HG03097 (cell line): ENCODE measurements at regions not wholly inside any gene's neighbourhood (a gene's known extent, or its start where the extent isn't known, plus 50 kb on each side); places are given as distances from the start of the nearest gene placed in this dataset.

Source experiments
- ATAC-seq: cut with Tn5 transposase; IDR thresholded peaks from one replicate; pipeline ENCODE4 v1.9.1; 2021; ENCODE audit not compliant: unreplicated experiment, low FRiP score

DNA sequence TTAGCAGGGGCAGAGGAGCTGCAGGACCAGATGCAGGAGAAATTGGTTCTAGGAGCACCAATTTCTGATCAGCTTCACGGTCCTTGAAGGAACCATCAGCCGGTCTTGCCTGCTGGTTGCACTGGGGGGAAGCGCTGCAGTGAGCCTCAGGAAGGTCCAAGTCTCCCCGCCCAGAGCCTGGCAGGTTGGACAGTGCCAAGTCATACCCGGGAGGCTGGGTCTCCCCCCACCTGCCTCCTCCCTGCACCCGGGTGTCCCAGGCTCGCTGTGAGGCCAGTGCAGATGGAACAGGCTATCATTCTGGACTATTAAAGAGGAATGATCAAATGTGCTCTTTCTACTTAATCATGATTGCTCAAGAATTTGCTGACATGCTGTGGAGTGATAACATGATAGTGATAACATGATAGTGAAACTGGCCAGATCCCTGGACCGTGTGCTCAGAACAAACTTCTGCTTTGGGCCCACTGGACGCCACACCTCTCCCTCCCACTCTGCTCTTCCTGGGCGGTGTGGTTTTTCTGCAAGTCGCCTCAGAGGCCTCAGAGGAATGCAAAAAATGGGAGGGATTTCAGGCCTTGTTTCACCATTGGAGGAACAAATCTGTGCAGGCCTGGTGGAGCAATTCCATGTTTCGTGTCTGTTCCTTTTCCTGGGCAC, 236.0 kb downstream of the IRF8 start:
- no peak for ATAC-seq

DNA sequence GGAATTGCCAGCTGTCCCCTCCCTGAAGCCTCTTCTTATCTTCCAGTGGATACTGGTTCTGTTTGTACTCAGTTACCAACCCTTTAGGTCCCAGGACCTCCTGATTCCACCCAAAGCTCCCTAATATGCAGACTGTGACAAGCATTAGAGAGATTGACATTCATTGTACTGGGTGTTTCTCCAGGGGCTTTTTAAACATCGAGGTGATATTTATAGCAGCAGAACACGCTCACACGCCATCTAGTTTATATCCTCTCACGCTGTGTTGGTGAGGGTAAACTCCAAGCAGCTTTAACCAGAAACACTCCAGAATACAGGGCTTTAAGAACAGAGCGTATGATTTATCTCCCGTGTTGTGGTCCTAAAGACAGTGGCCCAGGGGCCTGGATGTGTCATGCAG, 238.4 kb downstream of the IRF8 start:
- no peak for ATAC-seq

- no peak for ATAC-seq
These were observed 239.4 kb downstream of the IRF8 start for GRCh38 chr16:86138121-86139085.

DNA sequence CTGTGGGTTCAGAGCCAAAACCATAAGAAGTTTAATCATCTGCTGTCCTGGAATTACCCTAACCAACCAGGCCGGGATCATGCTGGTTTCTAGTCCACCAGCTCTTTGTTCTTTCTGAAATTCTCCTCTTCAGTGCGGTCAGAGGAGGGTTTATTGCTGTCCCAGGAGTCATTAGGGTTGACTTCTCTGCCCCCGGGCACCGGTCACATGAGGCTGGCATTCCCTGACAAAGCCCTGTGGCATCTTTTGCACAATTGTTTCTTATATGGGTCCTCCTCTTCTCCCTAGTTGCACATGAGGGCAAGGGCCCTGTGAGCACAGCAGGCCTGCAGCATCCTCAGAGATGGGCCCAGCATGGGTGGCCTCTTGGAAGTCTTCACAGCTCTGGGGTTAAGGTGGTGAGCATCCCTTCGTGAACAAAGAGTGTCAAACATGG, 243.9 kb downstream of the IRF8 start:
- no peak for ATAC-seq

- ATAC-seq = no peak
These were observed 244.7 kb downstream of the IRF8 start for GRCh38 chr16:86143666-86144065.

DNA sequence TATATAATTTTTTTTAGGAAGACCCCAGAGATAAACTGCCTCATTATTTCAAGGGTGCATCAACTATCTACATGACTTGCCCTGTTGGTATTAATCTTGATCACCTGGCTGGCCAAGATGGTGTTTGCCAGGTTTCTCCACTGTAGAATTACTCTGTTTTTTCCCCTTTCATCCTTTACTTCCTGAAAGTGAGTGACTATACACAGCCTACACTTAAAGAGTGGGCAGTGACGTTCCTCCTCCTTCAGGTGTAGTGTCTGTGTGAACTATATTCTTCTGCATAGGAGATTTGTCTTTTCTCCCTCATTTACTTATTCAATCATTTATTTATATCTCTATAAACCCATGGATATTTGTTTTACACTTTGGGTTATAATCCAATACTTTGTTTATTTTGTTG, 246.7 kb downstream of the IRF8 start:
- ATAC-seq = no peak

- no peak for ATAC-seq
These were observed 251.8 kb downstream of the IRF8 start for GRCh38 chr16:86150641-86151238.

DNA sequence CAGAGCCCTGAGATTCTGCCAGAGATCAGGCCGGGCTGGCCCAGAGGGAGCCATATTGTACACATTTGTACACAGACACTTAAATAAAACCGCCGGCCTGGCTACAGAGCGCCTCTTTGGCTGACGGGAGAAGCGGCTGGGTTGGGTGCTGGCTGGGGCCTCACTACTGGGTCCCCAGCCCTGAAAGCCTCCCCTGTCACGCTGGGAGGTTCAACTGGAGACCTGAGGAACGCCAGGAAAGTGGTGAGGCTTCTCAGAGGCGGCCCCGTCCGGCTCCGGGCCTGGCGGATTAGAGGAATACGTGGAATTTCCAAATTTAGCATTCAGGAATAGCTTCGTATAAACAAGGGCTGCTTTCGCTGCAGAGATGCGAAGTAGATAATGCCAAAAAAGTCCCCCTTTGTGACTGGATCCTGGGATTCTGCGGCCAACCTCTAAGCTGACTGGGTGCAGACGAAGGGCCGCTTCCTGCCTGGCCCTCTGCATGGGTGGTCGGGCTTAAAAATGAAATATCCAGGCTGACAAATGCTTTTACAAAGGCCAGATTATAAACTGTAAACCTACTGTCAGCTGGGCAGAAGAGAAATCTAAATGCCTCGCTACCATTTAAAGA, 252.4 kb downstream of the IRF8 start:
- no peak for ATAC-seq

- ATAC-seq = no peak
These were observed 257.2 kb downstream of the IRF8 start for GRCh38 chr16:86156155-86156554.

GRCh38 chr16:86157616-86158247, 258.8 kb downstream of the IRF8 start:
- ATAC-seq = no peak

DNA sequence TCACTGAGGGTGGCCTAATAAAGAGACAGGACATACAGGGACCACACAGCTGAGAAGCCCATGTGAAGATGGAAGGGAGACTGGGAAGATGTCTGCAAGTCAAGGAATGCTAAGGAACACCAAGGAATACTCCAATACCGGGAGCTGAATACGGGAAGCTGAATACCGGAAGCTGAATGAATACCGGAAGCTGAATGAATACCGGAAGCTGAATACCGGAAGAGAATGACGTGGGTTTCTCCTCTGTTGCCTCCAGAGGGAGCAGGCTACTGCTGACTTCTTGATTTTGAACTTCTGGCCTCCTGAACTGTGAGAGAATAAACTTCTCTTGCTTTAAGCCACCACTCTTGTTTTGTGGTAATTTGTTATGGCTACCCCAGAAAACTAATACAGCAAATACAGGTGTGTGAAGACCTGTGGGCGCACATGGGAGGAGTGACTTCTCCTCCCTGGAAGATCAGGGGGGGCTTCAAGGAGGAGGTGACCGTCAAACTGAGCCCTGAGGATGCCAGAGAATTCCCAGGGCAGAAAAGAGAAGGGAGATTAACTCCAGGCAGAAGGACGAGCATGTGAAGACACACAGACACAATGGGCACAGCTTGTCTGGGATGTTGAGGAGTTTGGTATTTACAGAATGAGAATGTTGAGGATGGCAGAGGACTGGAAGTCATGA, 259.9 kb downstream of the IRF8 start:
- no peak for ATAC-seq

DNA sequence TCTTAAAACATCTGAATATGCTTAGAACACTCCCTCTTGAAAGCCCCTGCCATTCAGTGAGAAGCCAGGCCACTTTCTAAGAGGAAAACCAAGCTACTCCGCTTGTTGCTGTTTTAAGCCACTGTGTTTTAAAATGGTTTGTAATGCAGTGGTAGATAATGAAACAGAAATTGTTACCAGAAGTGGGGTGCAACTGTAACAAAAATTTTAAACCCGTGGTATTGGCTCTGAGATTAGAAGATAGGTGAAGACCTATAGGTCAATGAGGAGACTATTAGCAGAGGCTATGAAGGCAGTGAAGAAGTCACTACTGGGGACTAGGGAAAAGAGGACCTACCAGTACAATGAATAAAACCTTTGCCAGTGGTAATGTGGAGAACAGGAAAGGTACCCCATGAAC, 266.5 kb downstream of the IRF8 start:
- no peak for ATAC-seq

GRCh38 chr16:86166414-86166813, 267.5 kb downstream of the IRF8 start:
- ATAC-seq = no peak

- no peak for ATAC-seq
These were observed 268.1 kb downstream of the IRF8 start for GRCh38 chr16:86167061-86167460.

DNA sequence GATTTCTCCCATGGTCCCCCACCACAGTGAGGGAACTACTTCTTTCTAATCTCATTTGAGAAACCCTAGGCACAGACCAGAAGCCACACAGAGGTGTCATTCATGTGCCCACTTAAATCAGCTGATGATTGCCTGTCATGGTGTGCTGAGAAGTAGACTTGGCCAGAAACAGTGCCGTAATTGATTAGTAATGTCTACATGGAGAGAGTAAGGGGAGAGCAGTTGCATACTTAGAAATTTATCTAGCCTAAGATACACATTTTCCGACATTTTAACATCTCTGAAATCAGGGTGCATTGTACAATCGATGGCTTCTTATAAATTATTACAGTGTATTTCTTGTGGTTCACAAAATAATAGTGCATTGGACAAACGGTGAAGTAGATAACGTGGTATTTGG, 271.8 kb downstream of the IRF8 start:
- no peak for ATAC-seq

- no peak for ATAC-seq
These were observed 272.4 kb downstream of the IRF8 start for GRCh38 chr16:86171329-86171728.

DNA sequence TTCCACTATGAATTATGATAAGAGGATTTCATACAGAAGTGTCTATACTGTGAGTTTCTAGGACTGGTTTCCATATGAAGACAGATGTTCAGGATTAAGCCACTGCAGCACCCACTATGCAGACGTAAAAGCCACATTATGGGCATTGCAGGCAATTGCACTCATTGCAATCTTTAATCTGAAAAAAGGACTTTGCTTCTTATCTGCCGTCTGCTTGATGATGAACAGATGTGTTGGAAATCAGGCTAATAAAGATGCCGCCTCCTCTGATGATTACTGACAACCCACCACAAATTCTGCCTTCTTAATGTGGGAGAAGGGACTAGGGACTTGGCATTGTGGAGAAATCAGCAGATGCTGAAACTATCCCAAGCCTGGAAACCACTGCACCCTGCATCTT, 276.9 kb downstream of the IRF8 start:
- no peak for ATAC-seq

- no peak for ATAC-seq
These were observed 277.5 kb downstream of the IRF8 start for GRCh38 chr16:86176462-86176861.

DNA sequence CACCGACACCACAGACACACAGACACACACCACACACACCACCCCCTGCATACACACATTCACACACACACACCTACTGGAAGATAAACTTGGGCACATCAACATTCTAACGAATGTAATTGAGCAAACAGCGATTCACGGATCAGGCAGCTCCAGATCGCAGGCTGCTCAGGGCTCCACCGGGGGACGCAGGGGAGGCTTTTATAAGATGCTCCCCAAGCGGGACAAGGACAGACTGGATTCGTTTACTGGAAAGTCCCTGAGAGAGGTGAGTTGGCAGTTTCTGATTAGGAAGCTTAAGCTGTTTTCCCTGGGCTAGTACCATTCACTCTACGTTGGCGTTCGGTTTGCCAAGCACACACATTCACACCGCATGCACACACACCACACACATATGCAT, 281.3 kb downstream of the IRF8 start:
- no peak for ATAC-seq

GRCh38 chr16:86180780-86181179, 281.8 kb downstream of the IRF8 start:
- ATAC-seq = no peak
